ENCODE measurements at regions not wholly inside any gene's neighbourhood (a gene's known extent, or its start where the extent isn't known, plus 50 kb on each side); places are given as distances from the start of the nearest gene placed in this dataset.

DNA sequence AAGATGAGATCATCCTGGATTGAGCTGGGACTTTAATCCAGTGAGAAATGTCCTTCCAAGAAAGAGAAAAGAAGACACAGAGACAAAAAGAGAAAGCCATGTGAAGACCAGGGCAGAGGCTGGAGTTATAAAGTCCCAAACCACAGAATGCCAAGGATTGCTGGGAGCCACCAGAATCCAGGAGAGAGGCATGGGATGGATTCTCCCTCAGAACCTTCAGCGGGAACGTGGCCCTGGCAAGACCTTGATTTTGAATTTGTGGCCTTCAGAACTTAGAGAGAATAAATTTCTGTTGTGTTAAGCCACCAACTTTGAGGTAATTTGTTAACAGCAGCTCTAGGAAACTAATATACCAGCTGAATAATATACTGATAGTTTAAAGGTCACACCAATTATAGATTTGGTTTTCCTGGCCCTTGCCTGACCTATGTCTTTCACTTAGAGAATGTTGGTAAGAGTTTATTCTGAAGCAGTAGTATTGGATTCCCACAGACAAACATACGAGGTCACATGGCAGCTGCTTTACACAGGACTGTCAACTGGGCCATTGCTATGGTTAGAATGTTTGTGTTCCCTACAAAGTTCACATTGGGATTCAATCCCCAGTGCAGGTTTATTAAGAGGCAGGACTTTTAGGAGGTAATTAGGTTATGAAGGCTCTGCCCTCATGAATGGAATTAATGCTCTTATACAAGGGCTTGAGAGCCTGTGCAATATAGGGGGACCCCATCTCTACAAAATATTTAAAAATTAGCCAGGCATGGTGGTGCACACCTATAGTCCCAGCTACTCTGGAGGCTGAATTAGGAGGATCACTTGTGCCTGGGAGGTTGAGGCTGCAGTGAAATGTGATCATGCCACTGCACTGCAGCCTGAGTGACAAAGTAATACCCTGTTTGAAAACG is 156.5 kb upstream of the EEA1 start:
- no peak overlapping the region for H3K4me3 ChIP-seq (ENCODE audit: low read length)
- H3K27ac ChIP-seq (ENCODE audit: low read length) = no peak overlapping the region
- no peaks in the 10 kb centered on the region for H4K20me1 ChIP-seq (ENCODE audit: low read length)
- TF ChIP-seq, protein P1, sequence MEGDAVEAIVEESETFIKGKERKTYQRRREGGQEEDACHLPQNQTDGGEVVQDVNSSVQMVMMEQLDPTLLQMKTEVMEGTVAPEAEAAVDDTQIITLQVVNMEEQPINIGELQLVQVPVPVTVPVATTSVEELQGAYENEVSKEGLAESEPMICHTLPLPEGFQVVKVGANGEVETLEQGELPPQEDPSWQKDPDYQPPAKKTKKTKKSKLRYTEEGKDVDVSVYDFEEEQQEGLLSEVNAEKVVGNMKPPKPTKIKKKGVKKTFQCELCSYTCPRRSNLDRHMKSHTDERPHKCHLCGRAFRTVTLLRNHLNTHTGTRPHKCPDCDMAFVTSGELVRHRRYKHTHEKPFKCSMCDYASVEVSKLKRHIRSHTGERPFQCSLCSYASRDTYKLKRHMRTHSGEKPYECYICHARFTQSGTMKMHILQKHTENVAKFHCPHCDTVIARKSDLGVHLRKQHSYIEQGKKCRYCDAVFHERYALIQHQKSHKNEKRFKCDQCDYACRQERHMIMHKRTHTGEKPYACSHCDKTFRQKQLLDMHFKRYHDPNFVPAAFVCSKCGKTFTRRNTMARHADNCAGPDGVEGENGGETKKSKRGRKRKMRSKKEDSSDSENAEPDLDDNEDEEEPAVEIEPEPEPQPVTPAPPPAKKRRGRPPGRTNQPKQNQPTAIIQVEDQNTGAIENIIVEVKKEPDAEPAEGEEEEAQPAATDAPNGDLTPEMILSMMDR (conservative IDR thresholded peaks at IDR 0.05; ENCODE audit: low read depth, low read length) = no peak
- TF ChIP-seq EZH2 (IDR thresholded peaks at IDR 0.05; ENCODE audit: low read length, unreplicated experiment) (no peak), EZH2phosphoT487 (IDR thresholded peaks at IDR 0.05; ENCODE audit: borderline replicate concordance, low read length) (no peak)
- H3K4me1 ChIP-seq (ENCODE audit: insufficient read depth, low read length) = peaks cover 34% of the 10 kb centered on the region
- BruUV-seq (replicated peaks) = no TSS peak
- ChIA-PET CTCF (no interaction called here), POLR2A (ENCODE audit: unreplicated experiment) (no interaction called here)
- no peaks in the 10 kb centered on the region for H3K79me2 ChIP-seq (ENCODE audit: low read length)
- DNase-seq = no peak
- H3K27me3 ChIP-seq (ENCODE audit: low read length) = no peaks in the 10 kb centered on the region
- no peak for ATAC-seq
- H3K9ac ChIP-seq (ENCODE audit: low read length) = no peak overlapping the region
- intact Hi-C loops (cut with micrococcal nuclease) = no loop called here
- no peaks in the 10 kb centered on the region for H3K9me2 ChIP-seq (replicated peaks; ENCODE audit: low read length)
- no peaks in the 10 kb centered on the region for H3K36me3 ChIP-seq (ENCODE audit: low read depth, low read length)
- peaks cover 10% of the 10 kb centered on the region for H3F3A ChIP-seq (ENCODE audit: low read length, unreplicated experiment)
- no peak overlapping the region for H2AFZ ChIP-seq (ENCODE audit: low read length)
- no peaks in the 10 kb centered on the region for H3K9me3 ChIP-seq (ENCODE audit: low read length)
- H3K4me2 ChIP-seq (ENCODE audit: low read length) = no peak overlapping the region

GRCh38 chr12:93086288-93086727 is 157.2 kb upstream of the EEA1 start:
- Histone ChIP-seq H3K9me3 (ENCODE audit: low read length) (no peaks in the 10 kb centered on the region), H3K79me2 (ENCODE audit: low read length) (no peaks in the 10 kb centered on the region), H3K9ac (ENCODE audit: low read length) (no peak overlapping the region), H3K36me3 (ENCODE audit: low read depth, low read length) (no peaks in the 10 kb centered on the region), H2AFZ (ENCODE audit: low read length) (no peak overlapping the region), H3K4me3 (ENCODE audit: low read length) (no peak overlapping the region), H3K9me2 (replicated peaks; ENCODE audit: low read length) (no peaks in the 10 kb centered on the region), H3K4me2 (ENCODE audit: low read length) (no peak overlapping the region), H3F3A (ENCODE audit: low read length, unreplicated experiment) (peaks cover 10% of the 10 kb centered on the region), H3K4me1 (ENCODE audit: insufficient read depth, low read length) (peaks cover 34% of the 10 kb centered on the region), H3K27me3 (ENCODE audit: low read length) (no peaks in the 10 kb centered on the region), H3K27ac (ENCODE audit: low read length) (no peak overlapping the region), H4K20me1 (ENCODE audit: low read length) (no peaks in the 10 kb centered on the region)
- ATAC-seq (no peak), DNase-seq (no peak)
- no TSS peak for BruUV-seq (replicated peaks)
- ChIA-PET POLR2A (ENCODE audit: unreplicated experiment) (no interaction called here), CTCF (no interaction called here)
- intact Hi-C loops (cut with micrococcal nuclease) = no loop called here
- TF ChIP-seq EZH2 (IDR thresholded peaks at IDR 0.05; ENCODE audit: low read length, unreplicated experiment) (no peak), EZH2phosphoT487 (IDR thresholded peaks at IDR 0.05; ENCODE audit: borderline replicate concordance, low read length) (no peak)
- TF ChIP-seq, protein P1 (conservative IDR thresholded peaks at IDR 0.05; ENCODE audit: low read depth, low read length) = no peak

Data from PC-3 (cell line).